ENCODE measurements at regions not wholly inside any gene's neighbourhood (a gene's known extent, or its start where the extent isn't known, plus 50 kb on each side); places are given as distances from the start of the nearest gene placed in this dataset.

GRCh38 chr12:114901316-114901715 is 217.3 kb upstream of the TBX3 start:
- ATAC-seq (ENCODE audit: low FRiP score) (no peak), DNase-seq (ENCODE audit: low spot score) (no peak)
- no peak for TF ChIP-seq CTCF (IDR thresholded peaks at IDR 0.05)

GRCh38 chr12:114898159-114898558 is 214.2 kb upstream of the TBX3 start:
- DNase-seq (ENCODE audit: low spot score) (no peak), ATAC-seq (ENCODE audit: low FRiP score) (no peak)
- no peak for TF ChIP-seq CTCF (IDR thresholded peaks at IDR 0.05)

GRCh38 chr12:114895827-114896226 is 211.9 kb upstream of the TBX3 start:
- no peak for ATAC-seq (ENCODE audit: low FRiP score)
- DNase-seq (ENCODE audit: low spot score), result no peak
- TF ChIP-seq CTCF (IDR thresholded peaks at IDR 0.05), result no peak

- TF ChIP-seq CTCF (IDR thresholded peaks at IDR 0.05), result no peak
- ATAC-seq (ENCODE audit: low FRiP score), result no peak
- DNase-seq (ENCODE audit: low spot score), result no peak
Observed at GRCh38 chr12:114895081-114895480, 211.1 kb upstream of the TBX3 start.

GRCh38 chr12:114894076-114894475 is 210.1 kb upstream of the TBX3 start:
- ATAC-seq (ENCODE audit: low FRiP score) (no peak), DNase-seq (ENCODE audit: low spot score) (no peak)
- TF ChIP-seq CTCF (IDR thresholded peaks at IDR 0.05), result no peak

GRCh38 chr12:114888928-114889584 is 205.1 kb upstream of the TBX3 start:
- ATAC-seq (ENCODE audit: low FRiP score), result no peak
- TF ChIP-seq CTCF (IDR thresholded peaks at IDR 0.05), result no peak
- DNase-seq (ENCODE audit: low spot score), result no peak

- TF ChIP-seq CTCF (IDR thresholded peaks at IDR 0.05), result no peak
- ATAC-seq (ENCODE audit: low FRiP score) (no peak), DNase-seq (ENCODE audit: low spot score) (no peak)
Observed at GRCh38 chr12:114888448-114888847, 204.5 kb upstream of the TBX3 start.

Data from omental fat pad (tissue), 3 donors.